ENCODE measurements at regions not wholly inside any gene's neighbourhood (a gene's known extent, or its start where the extent isn't known, plus 50 kb on each side); places are given as distances from the start of the nearest gene placed in this dataset.

- no peak for TF ChIP-seq CTCF (conservative IDR thresholded peaks at IDR 0.05)
Observed at GRCh38 chr5:136482206-136482605, 116.9 kb upstream of the TRPC7 start.

DNA sequence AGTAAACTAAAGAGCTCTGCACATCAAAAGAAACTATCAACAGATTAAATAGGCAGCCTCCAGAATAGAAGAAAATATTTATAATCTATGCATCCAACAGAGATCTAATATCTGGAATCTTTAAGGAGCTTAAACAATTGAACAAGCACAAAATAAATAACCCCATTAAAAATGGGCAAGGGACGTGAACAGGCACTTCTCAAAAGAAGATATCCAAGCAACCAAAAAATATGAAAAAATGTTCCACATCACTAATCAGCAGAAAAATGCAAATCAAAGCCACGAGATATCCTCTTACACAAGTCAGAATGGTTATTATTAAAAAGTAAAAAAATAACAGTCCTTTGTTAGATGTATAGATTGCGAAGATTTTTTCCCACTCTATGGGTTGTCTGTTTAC, 109.1 kb upstream of the TRPC7 start:
- TF ChIP-seq CTCF (conservative IDR thresholded peaks at IDR 0.05), result no peak
- no peak overlapping the region for H3K27ac ChIP-seq

More at GRCh38 chr5:136482206-136482605, 116.9 kb upstream of the TRPC7 start:
- no peak overlapping the region for H3K27ac ChIP-seq

DNA sequence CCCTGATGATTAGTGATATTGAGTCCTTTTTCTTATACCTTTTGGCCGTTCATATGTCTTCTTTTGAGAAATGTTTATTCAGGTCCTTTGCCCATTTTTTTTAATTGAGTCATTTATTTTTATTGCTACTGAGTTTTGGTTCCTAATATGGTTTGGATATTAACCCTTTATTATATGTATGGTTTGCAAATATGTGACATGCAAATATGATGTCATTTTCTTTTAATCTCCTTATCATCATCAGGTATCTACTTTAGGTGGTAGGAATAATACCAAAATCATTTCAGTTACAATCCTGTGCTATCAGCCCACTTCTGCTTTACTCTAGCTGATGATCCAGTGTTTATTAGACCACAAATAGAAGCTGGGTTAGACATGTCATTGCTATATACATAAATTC, 102.3 kb upstream of the TRPC7 start:
- no peak for TF ChIP-seq CTCF (conservative IDR thresholded peaks at IDR 0.05)
- H3K27ac ChIP-seq, result no peak overlapping the region

DNA sequence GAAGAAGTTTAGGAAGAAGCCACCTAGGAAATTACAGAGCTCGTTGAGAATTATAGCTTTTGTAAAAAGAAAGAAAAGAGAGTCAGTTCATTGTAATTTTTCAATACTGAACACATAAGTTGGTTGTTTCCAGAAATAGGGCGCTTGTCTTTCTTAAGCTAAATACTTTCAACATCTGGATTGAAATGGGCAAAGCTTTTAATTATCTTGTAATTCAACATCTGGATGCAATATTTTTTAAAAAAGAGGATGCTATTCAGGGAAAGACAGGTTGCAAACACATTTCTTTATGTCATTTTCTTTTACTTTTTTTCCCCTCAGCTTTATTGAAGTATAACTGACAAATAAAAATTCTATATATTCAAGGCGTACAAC, 100.7 kb upstream of the TRPC7 start:
- TF ChIP-seq CTCF (conservative IDR thresholded peaks at IDR 0.05), result no peak
- no peak overlapping the region for H3K27ac ChIP-seq

GRCh38 chr5:136458481-136458880, 93.1 kb upstream of the TRPC7 start:
- H3K27ac ChIP-seq, result no peak overlapping the region
- no peak for TF ChIP-seq CTCF (conservative IDR thresholded peaks at IDR 0.05)

DNA sequence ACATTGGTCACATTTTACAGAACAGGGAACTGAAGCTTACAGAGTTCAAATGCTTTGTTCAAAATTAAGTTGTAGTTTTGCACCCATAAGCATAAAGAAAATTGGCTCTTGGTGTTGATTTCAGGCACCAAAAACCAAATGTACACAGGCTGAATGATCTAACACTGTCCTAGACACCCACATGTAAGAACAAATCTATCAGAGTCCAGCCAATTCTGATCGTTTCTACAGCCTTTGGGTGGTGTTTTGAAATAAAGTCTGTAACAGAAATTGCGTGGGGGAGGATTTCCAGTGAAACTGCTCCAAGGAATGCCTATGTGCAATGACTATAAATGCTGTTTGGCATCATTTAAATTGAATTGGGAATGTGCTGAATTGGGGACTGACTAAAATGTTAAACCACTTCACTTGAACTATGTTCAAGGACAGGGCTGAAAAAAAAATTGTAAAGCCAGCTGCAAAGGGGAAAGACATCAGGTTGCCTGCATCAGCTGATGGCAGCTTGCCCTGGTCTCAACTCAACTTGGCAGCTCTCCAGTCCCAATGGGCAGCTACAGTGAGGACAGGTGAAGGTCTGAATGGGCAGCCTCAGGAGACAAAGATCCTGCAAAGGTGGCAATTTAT, 92.2 kb upstream of the TRPC7 start:
- no peak overlapping the region for H3K27ac ChIP-seq
- TF ChIP-seq CTCF (conservative IDR thresholded peaks at IDR 0.05), result no peak

- H3K27ac ChIP-seq, result no peak overlapping the region
- TF ChIP-seq CTCF (conservative IDR thresholded peaks at IDR 0.05), result no peak
Observed at GRCh38 chr5:136455409-136455808, 90.1 kb upstream of the TRPC7 start.
